ENCODE measurements at regions not wholly inside any gene's neighbourhood (a gene's known extent, or its start where the extent isn't known, plus 50 kb on each side); places are given as distances from the start of the nearest gene placed in this dataset.

DNA sequence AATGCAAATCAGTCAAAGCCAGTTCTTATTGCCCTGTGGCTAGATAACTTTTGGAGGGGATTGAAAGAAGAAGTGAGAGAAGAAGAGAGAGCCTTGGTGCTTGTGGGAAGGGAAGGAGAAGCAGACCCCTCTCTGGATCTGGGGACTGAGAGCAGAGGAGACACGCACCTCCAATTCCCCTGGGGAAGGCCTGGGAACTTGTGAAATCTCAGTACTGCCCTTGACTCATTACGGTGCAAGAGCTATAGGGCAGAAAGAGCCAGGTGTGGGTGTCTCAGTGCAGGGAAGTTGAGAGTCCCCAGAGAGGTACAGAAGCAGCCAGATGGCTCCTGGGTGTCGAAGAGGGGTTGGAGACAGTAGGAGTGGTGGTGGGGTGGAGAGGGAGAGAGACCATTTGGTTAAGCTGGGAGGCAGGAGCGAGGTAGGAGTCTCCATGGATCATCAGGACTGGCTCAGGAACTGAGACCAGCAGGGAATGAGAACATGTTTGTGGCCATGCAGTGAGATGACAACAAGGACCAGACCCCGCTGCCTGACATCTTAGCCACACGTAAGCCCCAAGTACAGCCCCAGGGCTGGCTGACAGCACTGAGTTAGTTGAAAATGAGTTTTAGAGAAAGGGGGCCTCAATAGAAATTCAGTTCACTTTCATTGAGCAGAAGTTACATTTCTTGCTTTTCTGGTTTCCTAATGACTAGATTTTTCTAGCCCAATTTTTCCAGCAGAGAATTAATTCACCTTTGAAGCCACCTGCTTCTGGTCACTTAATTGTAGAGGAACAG is 238.2 kb downstream of the BUB3 start:
- TF ChIP-seq, protein P1, sequence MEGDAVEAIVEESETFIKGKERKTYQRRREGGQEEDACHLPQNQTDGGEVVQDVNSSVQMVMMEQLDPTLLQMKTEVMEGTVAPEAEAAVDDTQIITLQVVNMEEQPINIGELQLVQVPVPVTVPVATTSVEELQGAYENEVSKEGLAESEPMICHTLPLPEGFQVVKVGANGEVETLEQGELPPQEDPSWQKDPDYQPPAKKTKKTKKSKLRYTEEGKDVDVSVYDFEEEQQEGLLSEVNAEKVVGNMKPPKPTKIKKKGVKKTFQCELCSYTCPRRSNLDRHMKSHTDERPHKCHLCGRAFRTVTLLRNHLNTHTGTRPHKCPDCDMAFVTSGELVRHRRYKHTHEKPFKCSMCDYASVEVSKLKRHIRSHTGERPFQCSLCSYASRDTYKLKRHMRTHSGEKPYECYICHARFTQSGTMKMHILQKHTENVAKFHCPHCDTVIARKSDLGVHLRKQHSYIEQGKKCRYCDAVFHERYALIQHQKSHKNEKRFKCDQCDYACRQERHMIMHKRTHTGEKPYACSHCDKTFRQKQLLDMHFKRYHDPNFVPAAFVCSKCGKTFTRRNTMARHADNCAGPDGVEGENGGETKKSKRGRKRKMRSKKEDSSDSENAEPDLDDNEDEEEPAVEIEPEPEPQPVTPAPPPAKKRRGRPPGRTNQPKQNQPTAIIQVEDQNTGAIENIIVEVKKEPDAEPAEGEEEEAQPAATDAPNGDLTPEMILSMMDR (IDR thresholded peaks at IDR 0.05) = no peak
- no peak for TF ChIP-seq ZFX (IDR thresholded peaks at IDR 0.05; ENCODE audit: borderline replicate concordance)
